ENCODE measurements at regions not wholly inside any gene's neighbourhood (a gene's known extent, or its start where the extent isn't known, plus 50 kb on each side); places are given as distances from the start of the nearest gene placed in this dataset.

- TF ChIP-seq EZH2 (IDR thresholded peaks at IDR 0.05; ENCODE audit: insufficient read depth, poor library complexity, severe bottlenecking) (no peak), EZH2phosphoT487 (IDR thresholded peaks at IDR 0.05; ENCODE audit: insufficient read depth, low read depth) (no peak)
Measured at GRCh38 chr15:81074773-81075172, 59.3 kb upstream of the CFAP161 start.

Measured in GM23248 (cell line).